Spleen (tissue), 7 donors: ENCODE measurements at regions not wholly inside any gene's neighbourhood (a gene's known extent, or its start where the extent isn't known, plus 50 kb on each side); places are given as distances from the start of the nearest gene placed in this dataset.

Experiments used
- POLR2AphosphoS5 ChIP-seq, 3 donors: sonication (generic); formaldehyde crosslinking; IDR thresholded peaks; one replicate each; pipeline ENCODE4 v1.5.1; 2017; ENCODE audit warnings: antibody characterized with exemption in 3 of 3
- TF ChIP-seq, protein P1 (sequence below), 11 experiments: fragments of 200-600 bp in 7 of 11; fragments of 450-650 bp in 4 of 11; sonication (generic) in 4 of 11; IDR thresholded peaks in 8 of 11; conservative IDR thresholded peaks in 3 of 11; 1 replicate in 7 of 11; 2 replicates in 4 of 11; pipeline versions ENCODE4 v1.4.0 to v1.8.0; 2016 to 2021; ENCODE audit warnings: antibody characterized with exemption in 11 of 11, inconsistent platforms in 4 of 11, mild to moderate bottlenecking in 1 of 11
- donor health status: DM: no; HTN: no; CAD: no; lungs with moderate emphysema.
- donor health status: DM: no; HTN: no; CAD: no.
- donor health status: DM: no; HTN: no; CAD: no.

DNA sequence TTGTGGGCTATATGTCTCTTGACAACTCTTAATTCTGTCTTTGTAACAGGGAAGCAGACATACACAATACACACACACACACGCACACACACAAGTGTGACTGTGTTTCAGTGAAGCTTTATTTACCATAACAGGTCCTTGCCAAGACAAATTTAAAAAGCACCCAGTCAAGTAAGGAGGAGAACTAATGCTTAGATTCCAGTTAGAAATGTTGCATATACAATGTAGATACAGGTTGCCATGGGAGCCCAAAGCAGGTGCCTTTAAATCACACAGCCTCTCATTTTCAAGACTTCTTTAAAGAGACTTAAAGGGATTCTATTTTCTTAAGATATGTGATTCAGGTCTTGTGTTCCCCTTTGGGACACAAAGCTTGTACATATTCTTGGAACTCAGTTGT is 1551.9 kb downstream of the EFNB2 start:
- TF ChIP-seq, protein P1, sequence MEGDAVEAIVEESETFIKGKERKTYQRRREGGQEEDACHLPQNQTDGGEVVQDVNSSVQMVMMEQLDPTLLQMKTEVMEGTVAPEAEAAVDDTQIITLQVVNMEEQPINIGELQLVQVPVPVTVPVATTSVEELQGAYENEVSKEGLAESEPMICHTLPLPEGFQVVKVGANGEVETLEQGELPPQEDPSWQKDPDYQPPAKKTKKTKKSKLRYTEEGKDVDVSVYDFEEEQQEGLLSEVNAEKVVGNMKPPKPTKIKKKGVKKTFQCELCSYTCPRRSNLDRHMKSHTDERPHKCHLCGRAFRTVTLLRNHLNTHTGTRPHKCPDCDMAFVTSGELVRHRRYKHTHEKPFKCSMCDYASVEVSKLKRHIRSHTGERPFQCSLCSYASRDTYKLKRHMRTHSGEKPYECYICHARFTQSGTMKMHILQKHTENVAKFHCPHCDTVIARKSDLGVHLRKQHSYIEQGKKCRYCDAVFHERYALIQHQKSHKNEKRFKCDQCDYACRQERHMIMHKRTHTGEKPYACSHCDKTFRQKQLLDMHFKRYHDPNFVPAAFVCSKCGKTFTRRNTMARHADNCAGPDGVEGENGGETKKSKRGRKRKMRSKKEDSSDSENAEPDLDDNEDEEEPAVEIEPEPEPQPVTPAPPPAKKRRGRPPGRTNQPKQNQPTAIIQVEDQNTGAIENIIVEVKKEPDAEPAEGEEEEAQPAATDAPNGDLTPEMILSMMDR (IDR thresholded peaks at IDR 0.05 in 8 of 11, conservative IDR thresholded peaks at IDR 0.05 in 3 of 11) = no peak
- no peak for TF ChIP-seq POLR2AphosphoS5 (IDR thresholded peaks at IDR 0.05)
